ENCODE measurements at regions not wholly inside any gene's neighbourhood (a gene's known extent, or its start where the extent isn't known, plus 50 kb on each side); places are given as distances from the start of the nearest gene placed in this dataset.

GRCh38 chr5:30698217-30698616 lies 495.3 kb upstream of the CDH6 start:
- TF ChIP-seq CTCF (IDR thresholded peaks at IDR 0.05) (no peak), POLR2A (IDR thresholded peaks at IDR 0.05; ENCODE audit: low read depth) (no peak), POLR2AphosphoS5 (IDR thresholded peaks at IDR 0.05) (no peak)
